HEK293 (cell line): ENCODE measurements at regions not wholly inside any gene's neighbourhood (a gene's known extent, or its start where the extent isn't known, plus 50 kb on each side); places are given as distances from the start of the nearest gene placed in this dataset.

Source experiments
- CTCF ChIP-seq: fragments of 450-650 bp; formaldehyde crosslinking; IDR thresholded peaks from 2 replicates; pipeline ENCODE4 v1.5.1; 2016; ENCODE audit warnings: missing biosample characterization, missing genetic modification characterization
- KLF7 ChIP-seq: fragments of 450-650 bp; formaldehyde crosslinking; IDR thresholded peaks from 2 replicates; pipeline ENCODE4 v1.5.1; 2016; ENCODE audit warnings: missing biosample characterization, missing genetic modification characterization, borderline replicate concordance
- ZBTB17 ChIP-seq: fragments of 450-650 bp; formaldehyde crosslinking; IDR thresholded peaks from 2 replicates; pipeline ENCODE4 v1.5.1; 2016; ENCODE audit warnings: missing biosample characterization, missing genetic modification characterization
- ZNF132 ChIP-seq: fragments of 450-650 bp; formaldehyde crosslinking; IDR thresholded peaks from 2 replicates; pipeline ENCODE4 v1.5.1; 2017; ENCODE audit warnings: missing biosample characterization, missing genetic modification characterization, borderline replicate concordance
- ZNF274 ChIP-seq, 2 experiments: fragments of 200-500 bp in 1 of 2; fragments of 450-650 bp in 1 of 2; sonication (Bioruptor generic) in 1 of 2; formaldehyde crosslinking in 1 of 2; IDR thresholded peaks; 2 replicates each; pipeline versions ENCODE4 v1.5.1 to v1.6.1; 2014 to 2016; ENCODE audit warnings: borderline replicate concordance in 1 of 2, inconsistent platforms in 1 of 2, low read length in 1 of 2, missing biosample characterization in 1 of 2, missing genetic modification characterization in 1 of 2
- ZNF580 ChIP-seq: fragments of 450-650 bp; formaldehyde crosslinking; IDR thresholded peaks from 2 replicates; pipeline ENCODE4 v1.5.1; 2016; ENCODE audit warnings: missing biosample characterization, missing genetic modification characterization
- ZSCAN30 ChIP-seq: fragments of 450-650 bp; IDR thresholded peaks from 2 replicates; pipeline ENCODE4 v1.5.1; 2018; ENCODE audit warnings: missing biosample characterization, mild to moderate bottlenecking, missing genetic modification characterization, moderate library complexity
- TF ChIP-seq, protein P1 (sequence below): fragments of 450-650 bp; formaldehyde crosslinking; IDR thresholded peaks from 2 replicates; pipeline ENCODE4 v1.5.1; 2016; ENCODE audit warnings: missing biosample characterization, missing genetic modification characterization

DNA sequence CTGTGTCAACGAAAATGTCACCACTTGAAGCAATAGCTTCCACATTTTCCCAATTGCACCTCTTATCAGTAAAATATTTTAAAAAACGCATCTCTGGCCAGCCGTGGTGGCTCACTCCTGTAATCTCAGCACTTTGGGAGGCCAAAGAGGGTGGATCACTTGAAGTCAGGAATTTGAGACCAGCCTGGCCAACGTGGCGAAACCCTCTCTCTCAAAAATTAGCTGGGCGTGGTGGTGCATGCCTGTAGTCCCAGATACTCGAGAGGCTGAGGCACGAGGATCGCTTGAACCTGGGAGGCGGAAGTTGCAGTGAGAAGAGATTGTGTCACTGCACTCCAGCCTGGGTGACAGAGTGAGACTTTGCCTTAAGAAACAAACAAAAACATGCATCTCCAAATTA is 210.1 kb upstream of the CHD1 start:
- TF ChIP-seq ZBTB17 (no peak), ZNF274 (IDR thresholded peaks at IDR 0.05; ENCODE audit: low read length) (no peak), ZNF274 (tag by site-specific recombination; IDR thresholded peaks at IDR 0.05; ENCODE audit: borderline replicate concordance) (no peak), ZNF580 (tag by site-specific recombination) (no peak), ZNF132 (tag by site-specific recombination) (no peak), CTCF (tag by site-specific recombination) (no peak), ZSCAN30 (no peak), KLF7 (tag by site-specific recombination) (no peak)
- TF ChIP-seq, protein P1, sequence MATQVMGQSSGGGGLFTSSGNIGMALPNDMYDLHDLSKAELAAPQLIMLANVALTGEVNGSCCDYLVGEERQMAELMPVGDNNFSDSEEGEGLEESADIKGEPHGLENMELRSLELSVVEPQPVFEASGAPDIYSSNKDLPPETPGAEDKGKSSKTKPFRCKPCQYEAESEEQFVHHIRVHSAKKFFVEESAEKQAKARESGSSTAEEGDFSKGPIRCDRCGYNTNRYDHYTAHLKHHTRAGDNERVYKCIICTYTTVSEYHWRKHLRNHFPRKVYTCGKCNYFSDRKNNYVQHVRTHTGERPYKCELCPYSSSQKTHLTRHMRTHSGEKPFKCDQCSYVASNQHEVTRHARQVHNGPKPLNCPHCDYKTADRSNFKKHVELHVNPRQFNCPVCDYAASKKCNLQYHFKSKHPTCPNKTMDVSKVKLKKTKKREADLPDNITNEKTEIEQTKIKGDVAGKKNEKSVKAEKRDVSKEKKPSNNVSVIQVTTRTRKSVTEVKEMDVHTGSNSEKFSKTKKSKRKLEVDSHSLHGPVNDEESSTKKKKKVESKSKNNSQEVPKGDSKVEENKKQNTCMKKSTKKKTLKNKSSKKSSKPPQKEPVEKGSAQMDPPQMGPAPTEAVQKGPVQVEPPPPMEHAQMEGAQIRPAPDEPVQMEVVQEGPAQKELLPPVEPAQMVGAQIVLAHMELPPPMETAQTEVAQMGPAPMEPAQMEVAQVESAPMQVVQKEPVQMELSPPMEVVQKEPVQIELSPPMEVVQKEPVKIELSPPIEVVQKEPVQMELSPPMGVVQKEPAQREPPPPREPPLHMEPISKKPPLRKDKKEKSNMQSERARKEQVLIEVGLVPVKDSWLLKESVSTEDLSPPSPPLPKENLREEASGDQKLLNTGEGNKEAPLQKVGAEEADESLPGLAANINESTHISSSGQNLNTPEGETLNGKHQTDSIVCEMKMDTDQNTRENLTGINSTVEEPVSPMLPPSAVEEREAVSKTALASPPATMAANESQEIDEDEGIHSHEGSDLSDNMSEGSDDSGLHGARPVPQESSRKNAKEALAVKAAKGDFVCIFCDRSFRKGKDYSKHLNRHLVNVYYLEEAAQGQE: no peak
